Fibroblast of mammary gland (primary cell): ENCODE measurements at regions not wholly inside any gene's neighbourhood (a gene's known extent, or its start where the extent isn't known, plus 50 kb on each side); places are given as distances from the start of the nearest gene placed in this dataset.
A peak's percentile ranks its signal among the peaks of the same experiment; 100 is the strongest.

Experiments
- DNase-seq: peaks from one replicate; pipeline ENCODE4 v3.0.0-alpha.2; 2010; ENCODE audit warnings: low read depth
- H3K4me3 ChIP-seq: 2 replicates; pipeline ENCODE4 v1.5.1; 2011; ENCODE audit warnings: low read depth, mild to moderate bottlenecking, low read length, moderate library complexity; ENCODE audit not compliant: control insufficient read depth
- TF ChIP-seq, protein P1 (sequence below): conservative IDR thresholded peaks from 2 replicates; pipeline ENCODE4 v1.5.1; 2011; ENCODE audit warnings: low read depth, low read length, inconsistent platforms; ENCODE audit not compliant: control insufficient read depth, insufficient read depth

DNA sequence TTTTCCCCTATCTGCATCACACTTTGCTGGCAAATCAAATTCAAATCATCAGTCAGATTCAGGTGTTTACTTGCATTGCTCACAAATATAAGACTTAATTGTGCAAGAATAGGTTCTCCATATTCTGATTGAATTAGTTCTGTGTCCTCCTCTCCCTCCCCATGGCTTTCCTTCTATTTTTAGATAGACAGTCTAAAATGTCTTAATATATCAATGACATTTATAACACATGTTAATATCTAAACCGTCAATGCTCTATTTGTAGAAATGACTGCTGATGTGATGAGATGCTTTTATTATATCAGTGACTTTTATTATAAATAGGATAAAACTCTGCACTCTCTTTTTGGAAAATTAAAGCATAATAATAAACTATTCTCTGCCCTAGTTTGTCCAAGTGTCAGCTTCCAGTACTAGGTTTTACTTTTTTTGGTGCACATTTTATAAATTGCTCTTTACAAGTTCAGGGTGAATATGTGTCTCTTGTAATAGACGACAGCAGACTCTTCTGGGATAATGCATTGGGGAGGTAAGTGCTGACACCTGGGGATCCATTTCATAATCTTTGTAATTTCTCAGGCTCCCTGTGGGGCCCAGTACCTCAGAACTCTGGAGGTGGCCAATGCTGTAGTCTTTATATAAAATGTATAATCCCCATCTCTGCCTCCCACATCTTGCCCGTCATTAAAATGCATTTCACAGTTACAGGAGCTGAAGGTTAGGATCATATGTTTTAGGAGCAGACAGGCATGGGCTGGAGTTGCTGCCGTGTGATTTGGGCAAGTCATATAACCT, 321.5 kb downstream of the BRINP1 start:
- H3K4me3 ChIP-seq: no peak overlapping the region
- TF ChIP-seq, protein P1, sequence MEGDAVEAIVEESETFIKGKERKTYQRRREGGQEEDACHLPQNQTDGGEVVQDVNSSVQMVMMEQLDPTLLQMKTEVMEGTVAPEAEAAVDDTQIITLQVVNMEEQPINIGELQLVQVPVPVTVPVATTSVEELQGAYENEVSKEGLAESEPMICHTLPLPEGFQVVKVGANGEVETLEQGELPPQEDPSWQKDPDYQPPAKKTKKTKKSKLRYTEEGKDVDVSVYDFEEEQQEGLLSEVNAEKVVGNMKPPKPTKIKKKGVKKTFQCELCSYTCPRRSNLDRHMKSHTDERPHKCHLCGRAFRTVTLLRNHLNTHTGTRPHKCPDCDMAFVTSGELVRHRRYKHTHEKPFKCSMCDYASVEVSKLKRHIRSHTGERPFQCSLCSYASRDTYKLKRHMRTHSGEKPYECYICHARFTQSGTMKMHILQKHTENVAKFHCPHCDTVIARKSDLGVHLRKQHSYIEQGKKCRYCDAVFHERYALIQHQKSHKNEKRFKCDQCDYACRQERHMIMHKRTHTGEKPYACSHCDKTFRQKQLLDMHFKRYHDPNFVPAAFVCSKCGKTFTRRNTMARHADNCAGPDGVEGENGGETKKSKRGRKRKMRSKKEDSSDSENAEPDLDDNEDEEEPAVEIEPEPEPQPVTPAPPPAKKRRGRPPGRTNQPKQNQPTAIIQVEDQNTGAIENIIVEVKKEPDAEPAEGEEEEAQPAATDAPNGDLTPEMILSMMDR: no peak
- DNase-seq: no peak

DNA sequence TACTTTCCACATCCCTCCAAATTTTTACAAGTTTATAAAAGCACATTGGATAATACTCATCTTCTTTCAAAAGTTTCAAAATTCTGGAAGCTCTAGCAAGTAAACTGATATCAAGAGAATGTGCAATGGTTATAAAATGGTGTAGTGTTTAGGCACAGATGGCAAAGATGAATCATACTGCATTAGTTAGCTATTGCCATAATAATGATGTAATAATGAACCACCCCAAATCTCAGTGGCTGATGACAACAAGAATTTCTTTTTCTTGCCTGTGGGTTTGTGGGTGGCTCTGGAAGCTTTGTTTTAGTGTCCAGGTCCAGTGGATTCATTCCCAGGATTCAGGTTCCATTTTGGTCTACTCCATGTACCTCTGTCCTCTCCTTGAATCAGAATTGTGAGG, 319.0 kb downstream of the BRINP1 start:
- TF ChIP-seq, protein P1: no peak
- no peak overlapping the region for H3K4me3 ChIP-seq
- DNase-seq: peak; percentile 32

DNA sequence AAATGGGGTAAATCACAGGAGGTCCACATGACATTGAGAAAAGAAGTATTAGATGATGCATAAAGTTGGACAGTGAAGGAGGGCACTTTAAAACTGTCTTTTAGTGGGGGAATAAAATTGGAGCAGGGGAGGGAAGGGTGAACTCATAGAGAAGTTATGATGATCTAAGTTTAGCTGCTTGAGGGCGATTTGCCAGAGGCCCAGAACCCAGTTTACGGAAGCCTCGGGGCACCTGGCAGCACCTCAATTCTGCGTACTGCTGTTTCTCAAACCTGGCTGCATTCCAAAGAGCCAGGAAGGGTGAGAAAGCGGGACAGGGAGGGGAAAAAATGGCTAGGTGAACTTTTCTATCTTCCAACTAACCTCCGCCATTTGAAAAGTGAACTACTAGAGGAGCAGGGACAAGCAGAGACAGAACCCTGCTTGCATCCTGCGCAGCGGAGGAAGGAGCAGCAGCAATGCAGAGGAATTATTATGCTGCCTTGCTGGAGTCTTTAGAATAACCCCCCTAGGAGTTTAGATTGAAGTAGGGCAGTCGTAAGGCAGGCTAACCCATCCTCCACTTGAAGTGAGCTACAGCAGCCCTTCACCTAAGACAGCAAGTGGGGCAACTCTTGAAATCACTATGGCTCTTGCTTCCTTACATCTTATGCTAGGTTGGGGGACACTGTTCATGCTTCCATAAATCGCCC, 316.8 kb downstream of the BRINP1 start:
- TF ChIP-seq, protein P1: no peak
- no peak for DNase-seq
- no peak overlapping the region for H3K4me3 ChIP-seq

DNA sequence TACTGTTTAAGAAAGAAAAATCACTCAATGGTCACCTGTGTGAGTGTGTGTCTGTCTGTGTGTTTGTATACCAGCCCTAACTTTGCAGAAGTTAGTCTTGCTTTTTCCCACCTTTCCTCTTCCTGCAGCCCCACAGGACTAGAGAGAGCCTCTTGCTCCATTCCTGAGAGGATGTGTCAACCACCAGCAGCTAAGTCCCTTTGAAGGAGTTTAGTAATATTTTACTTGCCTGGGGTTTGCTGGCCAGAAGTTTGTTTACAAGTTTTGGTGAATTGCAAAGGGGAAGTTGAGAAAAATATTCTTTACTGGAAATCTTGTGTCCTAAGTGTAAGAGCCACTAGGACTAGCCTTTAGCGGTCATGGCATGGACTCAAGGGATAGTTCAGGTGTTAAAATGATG, 316.2 kb downstream of the BRINP1 start:
- TF ChIP-seq, protein P1: no peak
- no peak for DNase-seq
- no peak overlapping the region for H3K4me3 ChIP-seq

DNA sequence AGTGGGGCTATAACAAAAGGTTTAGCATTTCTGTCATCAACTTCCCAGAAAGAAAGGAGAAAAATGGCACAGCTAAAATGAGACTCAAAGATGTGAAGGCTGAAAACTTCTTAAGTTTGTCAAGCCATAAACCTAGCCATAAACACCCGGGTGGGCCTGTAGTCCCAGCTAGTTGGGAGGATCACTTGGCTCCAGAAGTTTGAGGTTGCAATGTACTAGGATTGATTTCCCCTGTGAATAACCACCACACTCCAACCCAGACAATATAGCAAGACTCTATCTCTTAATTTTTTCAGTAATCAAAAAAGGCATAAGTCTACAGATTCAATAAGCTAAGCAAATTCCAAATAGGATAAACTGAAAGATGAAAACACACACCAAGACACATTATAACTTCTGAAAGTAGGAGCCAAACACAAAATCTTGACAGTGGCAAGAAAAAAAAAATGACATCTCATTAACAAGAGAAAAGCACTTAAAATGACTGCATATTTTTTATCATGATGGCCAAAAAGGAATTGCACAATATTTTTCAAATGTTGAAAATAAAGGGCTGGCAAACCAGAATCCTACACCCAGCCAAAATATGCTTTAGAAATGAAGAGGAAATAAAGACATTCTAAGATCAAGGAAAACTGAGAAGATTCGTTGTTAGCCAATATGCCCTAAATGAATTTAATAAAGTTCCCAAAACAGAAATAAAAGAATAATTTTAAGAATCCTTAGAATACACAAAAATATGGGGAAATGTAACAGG, 308.4 kb downstream of the BRINP1 start:
- TF ChIP-seq, protein P1: no peak
- H3K4me3 ChIP-seq: no peak overlapping the region
- DNase-seq: no peak

DNA sequence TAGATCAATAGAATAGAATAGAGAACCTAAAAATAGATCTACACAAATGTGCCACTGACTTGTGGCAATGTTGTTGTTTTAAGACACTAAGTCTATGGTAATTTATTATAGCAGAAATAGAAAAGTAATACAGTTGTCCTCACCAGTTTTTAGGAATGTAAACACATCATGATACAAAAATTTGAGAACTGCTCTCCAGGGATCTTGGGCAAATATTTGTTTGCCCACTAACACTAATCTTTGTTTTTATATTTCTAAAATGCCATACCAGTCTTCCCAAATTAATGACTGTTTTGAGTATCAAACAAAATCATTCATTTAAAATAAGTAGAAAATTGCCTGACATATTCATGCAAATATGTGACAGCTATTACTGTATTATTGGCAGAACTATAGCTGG, 297.6 kb downstream of the BRINP1 start:
- no peak overlapping the region for H3K4me3 ChIP-seq
- TF ChIP-seq, protein P1: no peak
- DNase-seq: peak; percentile 3
